Mononuclear cell (primary cell): ENCODE measurements at regions not wholly inside any gene's neighbourhood (a gene's known extent, or its start where the extent isn't known, plus 50 kb on each side); places are given as distances from the start of the nearest gene placed in this dataset.

Experiments
- H3K27me3 ChIP-seq: 2 replicates; pipeline ENCODE4 v1.6.0; 2011; ENCODE audit warnings: low read length, control low read depth; ENCODE audit not compliant: insufficient read depth
- H3K4me1 ChIP-seq: 2 replicates; pipeline ENCODE4 v1.5.1; 2011; ENCODE audit warnings: mild to moderate bottlenecking, low read length, control low read depth; ENCODE audit not compliant: insufficient read depth
- H3K4me3 ChIP-seq: 2 replicates; pipeline ENCODE4 v1.5.1; 2011; ENCODE audit warnings: mild to moderate bottlenecking, low read length, moderate library complexity
- H3K9me3 ChIP-seq: 2 replicates; pipeline ENCODE4 v1.5.1; 2011; ENCODE audit warnings: low read depth, mild to moderate bottlenecking, control low read depth, low read length

DNA sequence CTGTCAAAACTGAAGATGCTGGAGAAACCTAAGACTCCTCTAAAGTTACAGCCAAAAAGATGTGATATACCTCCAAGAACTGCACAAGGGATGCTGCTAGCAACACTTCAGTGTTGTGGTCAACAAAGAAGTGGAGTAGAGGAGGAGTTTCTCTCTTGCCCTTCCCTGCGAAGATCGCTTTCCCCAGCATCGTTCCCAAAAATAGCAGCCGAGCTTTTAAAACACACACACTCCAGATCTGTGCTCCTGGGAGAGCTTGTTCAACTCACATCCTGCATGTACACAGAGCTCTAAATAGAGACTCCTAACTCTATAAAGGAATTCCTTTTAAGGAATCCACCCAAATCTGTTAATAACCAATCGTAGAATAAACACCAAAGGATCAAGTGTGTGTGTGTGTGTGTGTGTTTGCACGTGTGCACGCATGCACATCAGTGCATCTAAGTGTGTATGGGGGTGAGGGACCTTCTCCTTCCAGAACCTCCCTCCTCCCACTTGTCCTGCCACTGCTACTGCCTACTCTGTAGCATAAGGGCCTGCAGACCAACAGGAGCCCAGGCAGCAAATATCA, 58.5 kb downstream of the PSMG1 start:
- Histone ChIP-seq H3K27me3 (no peaks in the 10 kb centered on the region), H3K9me3 (no peaks in the 10 kb centered on the region), H3K4me1 (no peaks in the 10 kb centered on the region), H3K4me3 (no peak overlapping the region)

- H3K4me3 ChIP-seq, result no peak overlapping the region
- H3K9me3 ChIP-seq, result no peaks in the 10 kb centered on the region
- no peaks in the 10 kb centered on the region for H3K4me1 ChIP-seq
- H3K27me3 ChIP-seq, result no peaks in the 10 kb centered on the region
Measured at GRCh38 chr21:39123375-39123774, 59.9 kb downstream of the PSMG1 start.

- no peaks in the 10 kb centered on the region for H3K4me1 ChIP-seq
- H3K9me3 ChIP-seq, result no peaks in the 10 kb centered on the region
- H3K4me3 ChIP-seq, result no peak overlapping the region
- H3K27me3 ChIP-seq, result no peaks in the 10 kb centered on the region
Measured at GRCh38 chr21:39121600-39122355, 61.5 kb downstream of the PSMG1 start.

GRCh38 chr21:39120876-39121599, 62.2 kb downstream of the PSMG1 start:
- Histone ChIP-seq H3K4me1 (no peaks in the 10 kb centered on the region), H3K4me3 (no peak overlapping the region), H3K9me3 (no peaks in the 10 kb centered on the region), H3K27me3 (no peaks in the 10 kb centered on the region)

DNA sequence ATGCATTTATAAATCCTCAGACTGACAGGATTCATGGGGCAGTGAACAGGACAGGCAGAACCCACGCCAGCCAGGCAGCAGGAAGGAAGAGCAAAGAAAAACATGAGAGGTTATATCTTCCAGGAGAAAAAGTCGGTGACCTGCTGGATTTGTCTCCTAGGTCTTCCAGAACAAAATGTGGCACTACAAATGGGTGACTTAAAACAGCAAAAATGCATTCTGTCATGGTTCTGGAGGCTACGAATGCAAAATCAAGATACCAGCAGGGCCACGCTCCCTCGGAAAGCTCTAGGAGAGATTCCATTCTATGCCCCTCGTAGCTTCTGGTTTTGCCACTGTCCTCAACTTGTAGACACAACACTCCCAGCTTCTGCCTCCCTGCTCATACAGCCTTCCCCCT, 63.4 kb downstream of the PSMG1 start:
- H3K4me3 ChIP-seq, result no peak overlapping the region
- H3K4me1 ChIP-seq, result no peaks in the 10 kb centered on the region
- no peaks in the 10 kb centered on the region for H3K9me3 ChIP-seq
- H3K27me3 ChIP-seq, result no peaks in the 10 kb centered on the region

- Histone ChIP-seq H3K9me3 (no peaks in the 10 kb centered on the region), H3K4me3 (no peak overlapping the region), H3K4me1 (no peaks in the 10 kb centered on the region), H3K27me3 (no peaks in the 10 kb centered on the region)
Measured at GRCh38 chr21:39118604-39119215, 64.5 kb downstream of the PSMG1 start.

GRCh38 chr21:39118061-39118460, 65.2 kb downstream of the PSMG1 start:
- Histone ChIP-seq H3K27me3 (no peaks in the 10 kb centered on the region), H3K4me3 (no peak overlapping the region)

DNA sequence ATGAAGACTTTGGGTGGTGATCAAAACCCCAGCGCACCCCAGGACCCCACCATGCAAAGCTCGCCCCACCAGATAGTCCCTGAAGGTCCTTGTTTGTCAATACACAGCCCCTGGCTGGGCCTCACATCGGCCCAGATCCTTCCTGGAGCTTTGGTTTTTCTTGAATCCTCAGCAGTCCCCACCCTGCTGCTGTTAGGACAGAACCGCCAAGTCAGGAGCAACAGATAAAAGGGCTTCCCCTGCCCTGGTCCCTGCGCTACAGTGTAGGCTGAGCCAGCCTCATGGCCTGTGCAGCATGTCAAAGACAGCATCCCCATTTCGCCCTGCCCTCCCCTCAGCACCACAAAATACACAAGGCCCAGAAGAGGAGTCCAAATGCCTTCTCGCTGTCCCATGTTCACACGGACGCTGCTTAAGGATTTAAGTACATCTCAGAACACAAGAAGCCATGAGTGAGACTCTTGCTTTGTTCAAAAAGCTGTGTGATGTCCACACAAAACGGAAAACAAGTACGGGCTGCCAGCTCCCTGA, 65.7 kb downstream of the PSMG1 start:
- Histone ChIP-seq H3K9me3 (no peaks in the 10 kb centered on the region), H3K27me3 (no peaks in the 10 kb centered on the region)

More at GRCh38 chr21:39118061-39118460, 65.2 kb downstream of the PSMG1 start:
- no peaks in the 10 kb centered on the region for H3K4me1 ChIP-seq
- no peaks in the 10 kb centered on the region for H3K9me3 ChIP-seq

GRCh38 chr21:39116761-39117439, 66.4 kb downstream of the PSMG1 start:
- no peak overlapping the region for H3K4me3 ChIP-seq
- H3K4me1 ChIP-seq, result no peaks in the 10 kb centered on the region
- H3K27me3 ChIP-seq, result no peaks in the 10 kb centered on the region
- no peaks in the 10 kb centered on the region for H3K9me3 ChIP-seq

More for the DNA sequence above, 65.7 kb downstream of the PSMG1 start:
- Histone ChIP-seq H3K4me1 (no peaks in the 10 kb centered on the region), H3K4me3 (no peak overlapping the region)

- H3K4me1 ChIP-seq, result no peaks in the 10 kb centered on the region
- no peaks in the 10 kb centered on the region for H3K9me3 ChIP-seq
- H3K4me3 ChIP-seq, result no peak overlapping the region
- H3K27me3 ChIP-seq, result no peaks in the 10 kb centered on the region
Measured at GRCh38 chr21:39115576-39116235, 67.5 kb downstream of the PSMG1 start.

DNA sequence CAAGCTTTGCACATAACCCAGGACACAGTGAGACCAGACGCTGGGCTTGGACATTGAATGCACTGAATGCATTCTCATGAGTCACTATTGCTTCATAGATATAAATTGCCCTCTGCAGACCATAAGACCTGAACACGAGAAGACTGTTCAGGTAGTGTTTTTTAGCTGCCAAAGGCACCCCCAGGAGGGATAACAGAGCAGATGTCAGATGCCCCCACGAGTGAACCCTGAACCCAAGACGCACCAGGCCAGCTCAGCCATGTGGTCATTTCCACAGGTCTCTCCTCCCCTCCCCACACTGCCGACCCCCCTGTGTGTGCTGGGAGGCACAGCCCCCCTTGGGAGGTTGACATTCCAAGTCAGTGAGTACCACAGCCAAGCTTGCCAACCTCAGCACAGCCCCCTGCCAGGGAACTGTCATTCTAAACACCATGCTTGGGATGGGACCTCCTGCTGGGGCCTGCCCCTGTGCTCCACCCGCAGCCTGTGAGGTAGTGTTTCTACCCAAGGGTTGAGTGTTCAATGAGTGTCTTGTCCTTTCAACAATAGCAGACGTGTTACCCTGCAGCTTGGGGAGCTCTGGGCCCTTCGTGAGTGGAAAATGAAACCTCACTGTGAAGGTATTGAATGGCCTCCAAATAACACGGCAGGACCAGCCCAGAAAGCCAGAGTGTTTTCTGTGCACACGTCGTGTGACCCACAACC, 68.2 kb downstream of the PSMG1 start:
- no peaks in the 10 kb centered on the region for H3K4me1 ChIP-seq
- H3K4me3 ChIP-seq, result no peak overlapping the region
- no peaks in the 10 kb centered on the region for H3K27me3 ChIP-seq
- no peaks in the 10 kb centered on the region for H3K9me3 ChIP-seq

DNA sequence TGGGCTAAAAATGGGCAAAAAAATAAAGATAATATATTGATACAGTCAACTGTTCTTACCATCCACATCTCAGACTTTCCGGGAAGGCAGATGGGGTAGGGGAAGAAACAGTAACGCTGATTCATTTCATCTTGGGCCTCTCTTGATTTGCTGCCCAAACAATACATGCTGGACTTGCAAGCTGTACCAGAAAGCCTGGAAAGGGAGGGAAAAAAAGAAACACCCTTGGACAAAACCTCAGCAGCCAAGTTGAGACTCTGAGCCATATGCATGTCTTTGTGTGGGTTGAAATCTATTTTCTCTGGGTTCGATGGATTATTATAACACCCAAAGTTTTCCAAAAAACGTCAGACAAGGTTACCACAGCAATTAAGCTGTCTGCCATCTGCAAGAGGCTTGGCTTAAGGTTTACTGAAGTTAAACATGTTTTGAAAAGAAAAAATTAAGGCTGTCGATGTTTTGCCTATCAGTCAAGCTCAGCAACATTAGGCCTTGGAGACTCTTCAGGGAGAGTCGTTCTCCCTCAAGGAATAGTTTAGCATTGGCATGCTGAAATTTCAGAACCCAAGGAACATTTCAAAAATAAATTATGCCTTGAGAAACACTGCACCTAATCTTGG, 71.2 kb downstream of the PSMG1 start:
- H3K4me3 ChIP-seq, result no peak overlapping the region
- H3K9me3 ChIP-seq, result no peaks in the 10 kb centered on the region
- no peaks in the 10 kb centered on the region for H3K27me3 ChIP-seq
- peaks cover 2% of the 10 kb centered on the region for H3K4me1 ChIP-seq

- H3K4me1 ChIP-seq, result peaks cover 18% of the 10 kb centered on the region
- no peaks in the 10 kb centered on the region for H3K27me3 ChIP-seq
Measured at GRCh38 chr21:39110431-39110830, 72.8 kb downstream of the PSMG1 start.

More at GRCh38 chr21:39110431-39110830, 72.8 kb downstream of the PSMG1 start:
- H3K4me3 ChIP-seq, result no peak overlapping the region
- H3K9me3 ChIP-seq, result no peaks in the 10 kb centered on the region
